HG03558 (cell line): ENCODE measurements at regions not wholly inside any gene's neighbourhood (a gene's known extent, or its start where the extent isn't known, plus 50 kb on each side); places are given as distances from the start of the nearest gene placed in this dataset.

ENCODE experiments used
- ATAC-seq: cut with Tn5 transposase; IDR thresholded peaks from one replicate; pipeline ENCODE4 v1.9.1; 2021; ENCODE audit warnings: moderate number of reproducible peaks; ENCODE audit not compliant: unreplicated experiment; ENCODE audit errors: extremely low read depth

DNA sequence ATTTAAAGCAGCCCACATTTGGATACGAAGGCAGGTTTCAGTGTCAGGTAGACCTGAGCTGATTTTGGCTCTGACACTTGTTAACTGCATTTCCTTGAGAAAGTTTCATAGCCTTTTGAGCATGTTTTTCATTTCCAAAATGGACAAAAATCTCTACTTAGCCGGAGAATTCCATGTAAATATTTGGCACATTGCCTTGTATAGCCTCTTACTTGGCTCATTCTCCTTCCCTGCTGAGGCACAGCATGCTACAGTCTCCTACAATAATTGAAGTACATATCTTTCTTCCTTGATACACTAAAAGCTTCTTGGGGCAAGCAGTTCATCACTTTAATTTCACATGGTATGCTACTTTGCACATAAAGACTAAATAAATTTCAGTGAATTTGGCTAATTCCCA is 772.2 kb upstream of the CHAC2 start:
- ATAC-seq: no peak

GRCh38 chr2:52976143-52976949 is 791.3 kb upstream of the CHAC2 start:
- ATAC-seq: no peak

DNA sequence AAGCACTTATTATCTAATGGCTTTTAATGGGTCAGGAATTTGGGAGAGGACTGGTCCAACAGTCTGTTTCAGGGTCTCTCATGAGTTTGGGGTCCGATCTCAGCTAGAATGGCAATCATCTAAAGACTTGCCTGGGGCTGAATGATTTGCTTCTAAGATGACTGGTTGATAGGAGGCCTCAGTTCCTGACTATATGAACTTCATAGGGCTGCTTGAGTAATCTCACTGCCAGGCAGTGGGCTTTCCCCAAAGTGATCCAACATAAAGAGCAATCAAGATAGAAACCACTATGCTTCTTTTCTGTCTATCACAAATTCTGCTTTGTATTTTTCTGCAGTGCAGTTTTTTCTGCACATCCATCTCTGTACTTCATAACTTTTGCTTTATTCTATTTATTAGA is 793.5 kb upstream of the CHAC2 start:
- no peak for ATAC-seq

GRCh38 chr2:52970642-52971041 is 797.0 kb upstream of the CHAC2 start:
- ATAC-seq: no peak

DNA sequence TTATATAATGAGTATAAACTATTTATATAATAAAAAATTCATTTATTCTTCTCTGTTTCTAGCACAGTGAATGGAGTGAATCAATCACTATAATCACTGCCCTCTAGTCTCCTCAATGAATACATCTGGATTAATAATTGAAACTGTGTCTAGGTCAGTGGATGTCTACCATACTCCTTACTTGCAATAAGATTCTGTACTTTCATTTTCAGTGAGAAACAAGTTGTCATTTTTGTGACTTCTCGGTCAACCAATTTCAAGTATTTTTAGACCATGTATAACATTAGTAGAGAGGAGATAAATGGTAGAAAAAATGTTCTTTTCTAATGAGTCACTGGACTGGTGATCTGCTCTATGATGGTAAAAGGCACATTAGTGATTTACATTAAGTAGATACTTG is 799.6 kb upstream of the CHAC2 start:
- no peak for ATAC-seq

DNA sequence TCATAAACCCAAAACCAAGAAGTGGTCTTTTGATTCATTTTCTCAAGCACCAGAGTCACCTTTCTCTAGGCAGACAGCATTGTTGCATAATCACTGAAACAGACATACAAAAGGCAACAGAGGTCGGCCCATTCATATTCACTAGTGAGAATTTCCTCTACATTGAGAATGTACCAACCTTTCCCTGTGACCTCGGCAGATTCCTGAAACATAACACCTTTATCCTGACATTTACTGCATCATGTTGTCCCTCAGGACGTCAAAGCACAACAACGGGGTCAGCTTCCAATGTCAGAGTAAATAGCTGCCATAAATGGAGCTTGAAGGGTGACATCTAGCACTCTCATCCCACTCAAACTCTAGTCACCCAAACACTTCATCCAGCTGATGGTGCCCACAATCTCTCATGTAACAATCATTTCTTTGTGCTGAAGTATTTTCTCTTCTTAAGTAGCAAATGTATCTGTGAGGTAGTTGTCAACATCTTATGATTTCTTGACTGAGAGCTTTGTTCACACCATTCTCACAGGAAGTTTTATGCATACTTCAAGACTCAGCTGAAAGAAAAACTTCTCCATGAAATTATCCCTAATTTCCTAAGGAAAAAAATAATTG is 802.6 kb upstream of the CHAC2 start:
- ATAC-seq: no peak

DNA sequence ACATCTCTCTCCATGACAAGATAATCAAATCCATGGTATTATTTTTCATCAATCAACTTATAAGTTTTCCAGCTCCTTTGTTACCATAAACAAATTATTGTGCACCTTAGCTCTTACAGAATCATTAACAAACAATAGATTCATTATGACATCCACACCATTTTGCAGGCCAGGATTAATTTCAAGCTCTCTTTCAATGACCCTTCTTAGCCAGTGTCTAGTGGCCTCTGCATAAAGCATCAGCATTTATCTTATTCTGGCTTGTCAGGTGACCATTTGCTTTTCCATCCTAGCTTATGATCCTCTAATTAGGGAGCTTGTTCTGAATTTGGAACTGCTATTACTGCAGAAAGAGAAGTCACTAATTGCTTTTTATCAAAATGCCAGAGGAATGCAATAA is 806.2 kb upstream of the CHAC2 start:
- ATAC-seq: no peak

DNA sequence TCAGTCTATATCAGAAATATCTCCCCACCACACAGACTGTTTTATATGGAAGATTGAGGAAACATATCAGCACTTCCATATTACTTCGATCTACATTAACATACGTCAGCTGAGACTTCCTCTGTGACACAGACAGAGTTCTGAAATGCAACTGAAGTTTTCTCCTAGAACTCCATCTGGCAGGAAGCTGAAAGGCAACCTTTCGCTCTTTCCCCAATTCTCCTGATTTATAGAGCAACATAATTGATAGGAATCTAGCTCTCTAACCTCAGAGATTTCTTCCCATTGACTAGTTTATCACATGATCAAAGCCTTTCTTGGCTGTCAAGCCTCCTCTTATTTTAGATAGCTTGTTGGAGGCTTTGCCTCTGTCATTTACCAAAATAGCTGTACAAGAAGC is 806.7 kb upstream of the CHAC2 start:
- no peak for ATAC-seq

GRCh38 chr2:52959801-52960200 is 807.8 kb upstream of the CHAC2 start:
- ATAC-seq: no peak

DNA sequence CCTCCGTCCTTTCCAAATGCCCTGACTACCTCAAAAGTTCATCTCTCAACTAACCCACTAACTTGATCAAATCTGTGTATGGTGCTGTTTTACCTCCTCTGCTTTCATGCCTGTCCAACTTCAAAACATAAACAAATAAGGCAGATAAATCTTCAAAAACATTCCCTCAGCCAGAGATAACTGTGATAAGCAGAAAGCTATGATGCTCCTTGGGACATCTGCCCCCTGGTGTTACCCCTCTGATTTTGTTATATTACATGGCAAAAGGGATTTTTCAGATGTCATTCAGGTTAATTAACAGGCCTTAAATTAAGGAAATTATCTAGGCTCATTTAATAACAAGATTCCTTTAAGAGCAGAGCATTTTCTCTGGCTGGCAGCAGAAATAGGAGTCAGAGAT is 810.8 kb upstream of the CHAC2 start:
- no peak for ATAC-seq

- ATAC-seq: no peak
Measured at GRCh38 chr2:52956118-52956517, 811.5 kb upstream of the CHAC2 start.

DNA sequence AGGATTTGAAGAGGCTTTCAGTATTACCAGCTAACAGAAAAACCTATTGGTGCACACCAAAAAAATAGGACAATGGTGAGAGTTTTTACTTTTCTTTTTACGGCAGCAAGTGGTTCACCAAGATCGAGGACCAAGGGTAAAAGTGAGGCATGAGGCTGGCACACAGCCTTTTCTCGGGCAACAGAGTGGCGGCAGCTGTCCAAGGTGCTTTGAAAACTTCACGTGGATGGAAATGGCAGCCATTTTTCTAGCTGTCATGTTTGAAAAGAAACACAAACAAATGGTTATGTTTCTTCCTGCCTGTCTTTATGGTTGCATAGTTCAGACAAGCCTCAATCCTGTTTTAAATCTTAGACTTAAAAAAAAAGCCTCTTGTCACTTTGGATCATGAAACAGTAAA is 812.5 kb upstream of the CHAC2 start:
- no peak for ATAC-seq

DNA sequence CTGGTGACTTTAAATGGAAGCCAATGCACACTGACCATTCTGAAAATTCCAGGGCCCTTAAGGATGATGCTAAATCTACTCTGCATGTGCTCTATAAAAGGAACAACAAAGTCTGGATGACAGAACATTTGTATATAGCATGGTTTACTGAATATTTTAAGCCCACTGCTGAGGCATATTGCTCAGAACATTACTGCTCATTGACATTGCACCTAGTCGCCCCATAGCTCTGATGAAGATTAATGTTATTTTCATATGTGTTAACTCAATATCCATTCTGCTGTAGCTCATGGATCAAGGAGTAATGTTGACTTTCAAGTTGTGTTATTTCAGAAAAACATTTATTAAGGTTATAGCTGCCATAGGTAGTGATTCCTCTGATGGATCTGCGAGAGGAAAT is 827.5 kb upstream of the CHAC2 start:
- ATAC-seq: no peak

GRCh38 chr2:52939250-52939649 is 828.4 kb upstream of the CHAC2 start:
- no peak for ATAC-seq

- no peak for ATAC-seq
Measured at GRCh38 chr2:52936029-52936428, 831.6 kb upstream of the CHAC2 start.

GRCh38 chr2:52934920-52935640 is 832.5 kb upstream of the CHAC2 start:
- ATAC-seq: no peak

- peak; percentile 41 for ATAC-seq
Measured at GRCh38 chr2:52934323-52934898, 833.2 kb upstream of the CHAC2 start.

DNA sequence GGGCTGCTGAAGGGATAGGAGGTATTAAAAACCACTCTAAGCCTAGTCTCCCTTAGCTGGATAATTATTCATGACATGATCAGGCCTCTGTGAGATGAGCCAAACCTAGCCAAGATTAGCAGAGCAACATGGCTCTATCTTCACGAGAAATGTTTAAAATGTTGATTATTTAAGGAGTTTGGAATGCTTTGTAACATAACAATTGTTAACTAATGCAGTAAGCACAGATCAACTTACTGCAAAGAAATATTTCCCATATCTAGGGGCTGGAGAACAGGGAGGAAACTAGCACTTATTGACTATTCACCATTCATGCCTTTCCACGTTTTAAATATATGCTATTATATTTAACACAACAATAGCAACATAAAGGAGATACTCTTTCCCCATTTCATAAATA is 833.7 kb upstream of the CHAC2 start:
- ATAC-seq: no peak

DNA sequence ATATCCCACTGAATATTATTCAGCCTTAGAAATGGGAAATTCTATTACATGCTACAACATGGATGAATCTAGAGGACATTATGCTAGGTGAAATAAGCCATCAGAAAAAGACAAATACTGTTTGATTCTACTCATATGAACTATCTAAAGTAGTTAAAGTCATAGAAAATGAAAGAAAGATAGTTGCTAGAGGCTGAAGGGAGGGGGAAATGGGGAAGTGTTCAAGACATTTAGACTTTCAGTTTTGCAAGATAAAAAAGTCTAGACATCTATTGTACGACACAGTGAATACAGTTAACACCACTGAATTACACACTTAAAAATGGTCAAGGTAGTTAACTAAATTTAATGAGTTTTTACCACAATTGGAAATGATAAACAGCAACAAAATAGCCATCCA is 835.9 kb upstream of the CHAC2 start:
- ATAC-seq: no peak

GRCh38 chr2:52929412-52929811 is 838.2 kb upstream of the CHAC2 start:
- ATAC-seq: no peak

DNA sequence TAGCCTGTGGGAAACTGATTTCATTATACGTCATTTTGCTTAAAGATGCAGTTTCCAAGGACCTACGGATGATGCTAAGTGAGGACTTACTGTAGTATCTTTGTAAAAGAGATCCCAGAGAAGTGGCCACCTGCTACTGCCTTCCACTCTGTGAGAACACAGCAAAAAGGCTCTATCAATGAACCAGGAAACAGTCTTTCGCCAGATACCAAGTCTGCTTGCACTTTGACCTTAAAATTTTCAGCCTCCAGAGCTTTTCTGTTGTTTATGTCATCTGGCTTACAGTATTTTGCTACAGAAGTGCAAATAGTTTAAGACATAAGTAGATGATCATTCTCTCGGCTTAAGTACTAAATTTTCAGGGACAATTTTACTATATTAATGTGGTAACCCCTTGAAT is 847.9 kb upstream of the CHAC2 start:
- ATAC-seq: no peak
